Left ventricle myocardium inferior (tissue), 1 donor: ENCODE measurements at regions not wholly inside any gene's neighbourhood (a gene's known extent, or its start where the extent isn't known, plus 50 kb on each side); places are given as distances from the start of the nearest gene placed in this dataset.
"Not testable (repeated sequence)": the region's sequence is repeated elsewhere in the genome, so short reads cannot be mapped to it uniquely, and the experiment has no call there.

ENCODE experiments used
- DNase-seq: peaks from one replicate; pipeline ENCODE4 v3.0.0-alpha.2; 2020
- H3K27ac ChIP-seq: fragments of 200-600 bp; replicated peaks from 2 replicates; pipeline ENCODE4 v1.8.0; 2021
- H3K27me3 ChIP-seq: fragments of 200-600 bp; 2 replicates; pipeline ENCODE4 v1.8.0; 2021; ENCODE audit warnings: low read depth
- H3K36me3 ChIP-seq: fragments of 200-600 bp; 2 replicates; pipeline ENCODE4 v1.8.0; 2021
- H3K4me1 ChIP-seq: fragments of 200-600 bp; 2 replicates; pipeline ENCODE4 v1.8.0; 2021
- H3K4me3 ChIP-seq: fragments of 200-600 bp; 2 replicates; pipeline ENCODE4 v1.8.0; 2021; ENCODE audit warnings: mild to moderate bottlenecking, moderate library complexity
- H3K9me3 ChIP-seq: fragments of 200-600 bp; replicated peaks from 2 replicates; pipeline ENCODE4 v1.8.0; 2021
- intact Hi-C: fragments of 100-400 bp; cut with micrococcal nuclease; formaldehyde crosslinking; loops from one replicate; pipeline ENCODE4 v1.11.0; 2022
- TF ChIP-seq, protein P1 (sequence below): fragments of 200-600 bp; IDR thresholded peaks from 2 replicates; pipeline ENCODE4 v1.8.0; 2021; ENCODE audit warnings: antibody characterized with exemption, mild to moderate bottlenecking, borderline replicate concordance
- donor health status: DM: no; HTN: yes; CAD: no; lungs with severe emphysema.

GRCh38 chr11:50247309-50247874 is 214.7 kb downstream of the OR4C45 start:
- Histone ChIP-seq H3K4me3 (no peak overlapping the region), H3K9me3 (no peaks in the 10 kb centered on the region), H3K36me3 (no peaks in the 10 kb centered on the region), H3K4me1 (no peaks in the 10 kb centered on the region), H3K27ac (no peak overlapping the region), H3K27me3 (no peaks in the 10 kb centered on the region)
- TF ChIP-seq, protein P1, sequence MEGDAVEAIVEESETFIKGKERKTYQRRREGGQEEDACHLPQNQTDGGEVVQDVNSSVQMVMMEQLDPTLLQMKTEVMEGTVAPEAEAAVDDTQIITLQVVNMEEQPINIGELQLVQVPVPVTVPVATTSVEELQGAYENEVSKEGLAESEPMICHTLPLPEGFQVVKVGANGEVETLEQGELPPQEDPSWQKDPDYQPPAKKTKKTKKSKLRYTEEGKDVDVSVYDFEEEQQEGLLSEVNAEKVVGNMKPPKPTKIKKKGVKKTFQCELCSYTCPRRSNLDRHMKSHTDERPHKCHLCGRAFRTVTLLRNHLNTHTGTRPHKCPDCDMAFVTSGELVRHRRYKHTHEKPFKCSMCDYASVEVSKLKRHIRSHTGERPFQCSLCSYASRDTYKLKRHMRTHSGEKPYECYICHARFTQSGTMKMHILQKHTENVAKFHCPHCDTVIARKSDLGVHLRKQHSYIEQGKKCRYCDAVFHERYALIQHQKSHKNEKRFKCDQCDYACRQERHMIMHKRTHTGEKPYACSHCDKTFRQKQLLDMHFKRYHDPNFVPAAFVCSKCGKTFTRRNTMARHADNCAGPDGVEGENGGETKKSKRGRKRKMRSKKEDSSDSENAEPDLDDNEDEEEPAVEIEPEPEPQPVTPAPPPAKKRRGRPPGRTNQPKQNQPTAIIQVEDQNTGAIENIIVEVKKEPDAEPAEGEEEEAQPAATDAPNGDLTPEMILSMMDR, result no peak
- DNase-seq, result no peak
- intact Hi-C loops, result no loop called here

- no peak overlapping the region for H3K27ac ChIP-seq
- no peak overlapping the region for H3K4me3 ChIP-seq
- TF ChIP-seq, protein P1, result no peak
- H3K36me3 ChIP-seq, result no peaks in the 10 kb centered on the region
- no peak for DNase-seq
- peaks cover 3% of the 10 kb centered on the region for H3K9me3 ChIP-seq
- no peaks in the 10 kb centered on the region for H3K4me1 ChIP-seq
- intact Hi-C loops, result no loop called here
- no peaks in the 10 kb centered on the region for H3K27me3 ChIP-seq
Observed at GRCh38 chr11:50267851-50268250, 235.2 kb downstream of the OR4C45 start.

- TF ChIP-seq, protein P1, result no peak
- H3K4me3 ChIP-seq, result no peak overlapping the region
- no peak for DNase-seq
- H3K9me3 ChIP-seq, result peaks cover 4% of the 10 kb centered on the region
- intact Hi-C loops, result no loop called here
- no peaks in the 10 kb centered on the region for H3K36me3 ChIP-seq
- H3K27me3 ChIP-seq, result no peaks in the 10 kb centered on the region
- H3K4me1 ChIP-seq, result no peaks in the 10 kb centered on the region
- no peak overlapping the region for H3K27ac ChIP-seq
Observed at GRCh38 chr11:50275133-50275532, 242.5 kb downstream of the OR4C45 start.

DNA sequence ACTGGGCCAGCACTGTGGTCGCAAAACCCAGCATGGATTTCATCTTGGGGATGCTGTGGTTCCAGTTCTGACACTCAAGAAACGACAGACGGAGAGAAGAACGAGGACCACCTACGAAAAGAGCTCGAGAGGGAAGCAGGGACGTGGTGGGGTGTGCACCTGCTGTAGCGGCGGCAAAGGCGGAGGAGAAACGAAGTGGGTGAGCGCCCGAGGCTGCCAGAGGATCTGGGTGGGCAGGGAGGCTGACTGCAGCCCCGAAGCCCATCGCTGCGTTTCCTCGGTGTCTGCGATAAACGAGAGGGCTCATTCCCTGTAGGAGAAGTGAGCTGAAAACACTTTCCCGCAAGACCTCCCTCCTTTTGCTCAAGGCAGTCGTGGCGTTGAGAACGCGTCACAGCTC is 246.1 kb downstream of the OR4C45 start:
- peaks cover 4% of the 10 kb centered on the region for H3K9me3 ChIP-seq
- H3K36me3 ChIP-seq, result no peaks in the 10 kb centered on the region
- intact Hi-C loops, result no loop called here
- H3K27ac ChIP-seq, result no peak overlapping the region
- H3K4me1 ChIP-seq, result no peaks in the 10 kb centered on the region
- TF ChIP-seq, protein P1, result no peak
- DNase-seq, result no peak
- H3K4me3 ChIP-seq, result no peak overlapping the region
- no peaks in the 10 kb centered on the region for H3K27me3 ChIP-seq

GRCh38 chr11:50298182-50298988 is 265.7 kb downstream of the OR4C45 start:
- Histone ChIP-seq H3K9me3 (peaks cover 25% of the 10 kb centered on the region), H3K27ac (peak overlapping the region; percentile 27), H3K27me3 (peaks cover 17% of the 10 kb centered on the region), H3K36me3 (no peaks in the 10 kb centered on the region), H3K4me3 (peak overlapping the region; percentile 54), H3K4me1 (no peaks in the 10 kb centered on the region)
- intact Hi-C loops, result no loop called here
- TF ChIP-seq, protein P1, result no peak
- DNase-seq, result peak; percentile 21

DNA sequence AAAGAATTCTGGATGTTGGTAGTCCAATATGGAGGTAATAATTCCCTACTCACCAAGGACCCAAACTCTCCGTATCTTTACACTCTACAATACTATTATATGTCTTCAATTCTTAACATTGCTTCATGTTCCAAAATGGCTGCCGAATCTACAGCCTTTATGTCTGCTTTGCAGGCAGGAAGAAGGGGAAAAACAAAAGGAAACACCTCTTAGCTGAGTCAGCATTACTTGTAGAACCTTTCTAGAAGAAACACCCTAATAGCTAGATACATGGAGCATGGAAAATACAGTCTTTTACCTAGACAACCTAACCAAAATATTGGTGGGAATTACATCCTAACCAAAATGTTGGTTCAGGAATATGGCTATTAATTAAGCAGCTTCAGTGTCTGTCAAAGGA is 298.0 kb downstream of the OR4C45 start:
- H3K27me3 ChIP-seq, H3K36me3 ChIP-seq, DNase-seq, intact Hi-C loops, H3K27ac ChIP-seq, H3K4me1 ChIP-seq, H3K4me3 ChIP-seq: not testable (repeated sequence)
- H3K9me3 ChIP-seq, result peaks cover 37% of the 10 kb centered on the region
